Right lobe of liver (tissue), 6 donors: ENCODE measurements at regions not wholly inside any gene's neighbourhood (a gene's known extent, or its start where the extent isn't known, plus 50 kb on each side); places are given as distances from the start of the nearest gene placed in this dataset.

Experiments
- ATAC-seq, 4 donors: fragments of 200-7000 bp; cut with Tn5 transposase; one replicate each; pipeline ENCODE4 v1.9.1; 2020; ENCODE audit warnings: mild to moderate bottlenecking in 4 of 4, moderate library complexity in 4 of 4
- DNase-seq, 3 donors: peaks; one replicate each; pipeline ENCODE4 v3.0.0-alpha.2; 2020
- H3K27ac ChIP-seq, 3 donors: fragments of 200-600 bp; one replicate each; pipeline ENCODE4 v1.8.0; 2022
- H3K27me3 ChIP-seq, 2 donors: fragments of 200-600 bp; one replicate each; pipeline ENCODE4 v1.8.0; 2022
- H3K36me3 ChIP-seq, 4 donors: fragments of 200-600 bp; sonication (generic) in 1 of 4; one replicate each; pipeline versions ENCODE4 v1.5.1 to v1.8.0; 2017 to 2022; ENCODE audit warnings: control low read depth in 1 of 4
- H3K4me1 ChIP-seq, 4 donors: fragments of 200-600 bp; sonication (generic) in 1 of 4; one replicate each; pipeline versions ENCODE4 v1.5.1 to v1.8.0; 2017 to 2022; ENCODE audit warnings: control low read depth in 1 of 4
- H3K4me3 ChIP-seq, 3 donors: fragments of 200-600 bp; one replicate each; pipeline ENCODE4 v1.8.0; 2022
- H3K9me3 ChIP-seq, 4 donors: fragments of 200-600 bp; sonication (generic) in 1 of 4; one replicate each; pipeline versions ENCODE4 v1.5.1 to v1.8.0; 2017 to 2022; ENCODE audit warnings: control low read depth in 1 of 4
- CTCF ChIP-seq, 4 donors: fragments of 200-600 bp in 3 of 4; fragments of 450-650 bp in 1 of 4; IDR thresholded peaks; one replicate each; pipeline versions ENCODE4 v1.5.1 to v1.8.0; 2016 to 2022; ENCODE audit warnings: antibody characterized with exemption in 4 of 4, mild to moderate bottlenecking in 2 of 4
- POLR2A ChIP-seq: fragments of 450-650 bp; IDR thresholded peaks from one replicate; pipeline ENCODE4 v1.6.1; 2017; ENCODE audit warnings: antibody characterized with exemption, mild to moderate bottlenecking
- WGBS: methylation state at CpG from one replicate; pipeline ENCODE4 v1.1.6; 2018; ENCODE audit warnings: low coverage, low lambda C conversion rate; ENCODE audit not compliant: insufficient coverage; ENCODE audit errors: missing lambda C conversion rate; 5-methylcytosine and 5-hydroxymethylcytosine counted together
- intact Hi-C, 2 donors: fragments of 100-400 bp; cut with DNase I; formaldehyde crosslinking; loops; one replicate each; pipeline versions ENCODE4 v1.11.2 to v1.14.1; 2022
- donor health status: DM: no; HTN: yes; CAD: no.
- donor health status: DM: no; HTN: no; CAD: no.
- donor health status: DM: no; HTN: no; CAD: no.
- donor health status: DM: no; HTN: yes; CAD: no.
- donor health status: DM: no; HTN: yes; CAD: no.

- DNase-seq (no peak), ATAC-seq (no peak)
- Histone ChIP-seq H3K9me3 (no peaks in the 10 kb centered on the region), H3K27me3 (no peaks in the 10 kb centered on the region), H3K36me3 (no peaks in the 10 kb centered on the region), H3K27ac (no peak overlapping the region), H3K4me1 (no peaks in the 10 kb centered on the region), H3K4me3 (no peak overlapping the region)
- TF ChIP-seq POLR2A = no peak
- no peak for TF ChIP-seq CTCF (IDR thresholded peaks at IDR 0.05)
- intact Hi-C loops = no loop called here
- WGBS = 80% methylated on average over 2 of the region's 6 CpGs
Observed at GRCh38 chr5:159850160-159850559, 66.1 kb upstream of the ADRA1B start.

- no peaks in the 10 kb centered on the region for H3K36me3 ChIP-seq
- H3K9me3 ChIP-seq = no peaks in the 10 kb centered on the region
- no peaks in the 10 kb centered on the region for H3K27me3 ChIP-seq
- H3K4me1 ChIP-seq = no peaks in the 10 kb centered on the region
- H3K4me3 ChIP-seq = no peak overlapping the region
- TF ChIP-seq CTCF (IDR thresholded peaks at IDR 0.05) (no peak), POLR2A (no peak)
- H3K27ac ChIP-seq = no peak overlapping the region
- intact Hi-C loops = no loop called here
- DNase-seq = no peak
- no peak for ATAC-seq
- WGBS = 63% methylated on average over 7 of the region's 8 CpGs
Observed at GRCh38 chr5:159851053-159851452, 65.2 kb upstream of the ADRA1B start.

DNA sequence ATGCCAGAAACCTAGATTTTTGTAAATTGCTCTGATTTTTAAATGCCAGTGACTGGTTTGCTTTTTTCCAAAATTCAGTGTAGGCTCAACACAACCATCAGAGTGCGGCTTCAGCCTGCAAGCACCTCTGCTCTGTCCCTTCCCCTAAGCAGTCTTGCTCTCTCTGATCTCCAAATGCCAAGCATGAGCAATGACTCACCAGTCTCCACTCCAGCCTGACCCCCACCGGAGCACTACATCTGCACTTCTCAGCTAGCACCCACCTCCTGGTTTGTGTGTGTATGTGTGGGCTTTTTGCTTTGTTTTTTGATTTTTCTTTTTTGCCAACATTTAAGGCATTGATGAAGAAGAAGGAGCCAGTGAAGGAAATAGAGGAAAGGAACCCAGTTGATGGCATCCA lies 61.4 kb upstream of the ADRA1B start:
- ATAC-seq = no peak
- no peak for TF ChIP-seq CTCF (IDR thresholded peaks at IDR 0.05)
- 83% methylated on average over 1 of the region's 2 CpGs for WGBS

DNA sequence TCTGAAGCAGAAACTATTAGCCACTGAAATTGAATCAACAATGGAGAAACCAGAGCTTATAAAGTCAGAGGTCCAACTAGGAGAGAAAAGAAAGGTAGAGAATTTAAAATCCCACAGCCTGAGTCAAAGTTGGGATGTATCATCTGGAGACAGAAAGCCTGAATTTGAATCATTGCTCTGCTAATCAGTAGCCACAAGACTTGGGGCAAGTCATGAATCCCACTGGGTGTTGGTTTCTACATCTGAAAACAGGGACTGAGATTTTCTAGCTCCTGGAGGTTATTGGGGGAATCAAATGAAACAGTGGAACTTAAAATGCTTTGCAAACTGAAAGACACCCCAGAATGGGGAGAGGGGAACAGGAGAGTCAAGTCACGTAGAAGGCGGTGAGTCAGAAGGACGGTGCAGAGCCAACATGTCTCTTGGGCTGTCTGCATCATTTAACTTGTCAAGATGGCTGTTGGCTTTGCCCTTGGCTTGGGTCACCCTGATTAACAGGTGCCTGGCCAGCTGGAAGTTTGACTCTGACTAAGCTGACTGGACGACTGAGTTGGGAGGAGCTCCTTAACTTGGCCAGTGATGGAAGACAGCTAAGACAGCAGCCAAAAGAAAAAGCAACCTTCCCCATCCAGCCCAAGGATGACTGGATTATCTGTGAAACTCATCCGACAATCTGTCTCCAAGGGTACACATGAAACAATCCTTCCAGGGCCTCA lies 60.6 kb upstream of the ADRA1B start:
- H3K4me1 ChIP-seq = no peaks in the 10 kb centered on the region
- no peak overlapping the region for H3K4me3 ChIP-seq
- no peak for ATAC-seq
- intact Hi-C loops = no loop called here
- no peak overlapping the region for H3K27ac ChIP-seq
- no peaks in the 10 kb centered on the region for H3K27me3 ChIP-seq
- H3K9me3 ChIP-seq = no peaks in the 10 kb centered on the region
- TF ChIP-seq CTCF (IDR thresholded peaks at IDR 0.05) = no peak
- no peak for TF ChIP-seq POLR2A
- H3K36me3 ChIP-seq = no peaks in the 10 kb centered on the region
- no peak for DNase-seq
- WGBS = 91% methylated on average over 4 of the region's 5 CpGs

More for the DNA sequence above, 61.4 kb upstream of the ADRA1B start:
- Histone ChIP-seq H3K4me1 (no peaks in the 10 kb centered on the region), H3K36me3 (no peaks in the 10 kb centered on the region), H3K4me3 (no peak overlapping the region), H3K27me3 (no peaks in the 10 kb centered on the region), H3K9me3 (no peaks in the 10 kb centered on the region), H3K27ac (no peak overlapping the region)
- no peak for DNase-seq
- intact Hi-C loops = no loop called here

- H3K36me3 ChIP-seq = no peaks in the 10 kb centered on the region
Observed at GRCh38 chr5:159858871-159859270, 57.4 kb upstream of the ADRA1B start.

More at GRCh38 chr5:159858871-159859270, 57.4 kb upstream of the ADRA1B start:
- ATAC-seq (no peak), DNase-seq (no peak)
- TF ChIP-seq CTCF (IDR thresholded peaks at IDR 0.05) (no peak), POLR2A (no peak)
- Histone ChIP-seq H3K27ac (no peak overlapping the region), H3K4me3 (no peak overlapping the region), H3K4me1 (no peaks in the 10 kb centered on the region), H3K27me3 (no peaks in the 10 kb centered on the region), H3K9me3 (no peaks in the 10 kb centered on the region)
- intact Hi-C loops = no loop called here
- WGBS = 89% methylated on average over 2 of the region's 2 CpGs
